HepG2 (cell line): ENCODE measurements at regions not wholly inside any gene's neighbourhood (a gene's known extent, or its start where the extent isn't known, plus 50 kb on each side); places are given as distances from the start of the nearest gene placed in this dataset.

ENCODE experiments used
- ATAC-seq: fragments of 200-7000 bp; cut with Tn5 transposase; 3 replicates; pipeline ENCODE4 v1.9.1; 2020; ENCODE audit warnings: mild to moderate bottlenecking, moderate library complexity
- BruUV-seq: library from RNA; stranded (reverse); fragments of 400-500 nt; replicated peaks from 2 replicates; lab custom pipeline; 2021; lab: Mats Ljungman, UMichigan
- CTCF ChIA-PET: fragments of 300-600 bp; formaldehyde crosslinking; extraction: SDS; loops from one replicate; lab custom pipeline; 2021; ENCODE audit warnings: low total read pairs, inconsistent platforms, low intra/inter-chr PET ratio; lab: Yijun Ruan, JAX
- POLR2A ChIA-PET: fragments of 350-600 bp; sonication (Branson Sonifier 250); formaldehyde crosslinking; loops from one replicate; lab custom pipeline; 2020; ENCODE audit warnings: antibody characterized with exemption, inconsistent platforms; lab: Yijun Ruan, JAX
- DNase-seq: peaks from one replicate; pipeline ENCODE4 v3.0.0-alpha.2; 2015; ENCODE audit warnings: low spot score
- FAIRE-seq: peaks from 3 replicates; lab custom pipeline; 2011; peaks lifted over from hg19 to GRCh38; lab: Jason Lieb, UNC
- H2AFZ ChIP-seq: one replicate; pipeline ENCODE4 v1.6.1; 2011; ENCODE audit warnings: low read length, inconsistent platforms
- H3K27ac ChIP-seq: fragments of 300-600 bp; 3 replicates; pipeline ENCODE4 v1.8.0; 2011; ENCODE audit warnings: mixed run types, mild to moderate bottlenecking, mixed read lengths, low read length, inconsistent platforms; ENCODE audit not compliant: insufficient read depth; ENCODE audit errors: extremely low read length
- H3K27me3 ChIP-seq, 2 experiments: fragments of 200-600 bp in 1 of 2; 2 replicates in 1 of 2; 3 replicates in 1 of 2; pipeline versions ENCODE4 v1.6.0 to v1.8.0; 2011; ENCODE audit warnings: low read length in 2 of 2, mild to moderate bottlenecking in 2 of 2, moderate library complexity in 2 of 2, inconsistent platforms in 1 of 2; ENCODE audit not compliant: insufficient read depth in 2 of 2, control insufficient read depth in 1 of 2
- H3K36me3 ChIP-seq, 2 experiments: fragments of 200-600 bp in 1 of 2; replicated peaks in 1 of 2; 2 replicates in 1 of 2; 3 replicates in 1 of 2; pipeline versions ENCODE4 v1.5.1 to v1.8.0; 2011; ENCODE audit warnings: low read length in 2 of 2, inconsistent platforms in 1 of 2; ENCODE audit not compliant: insufficient read depth in 2 of 2, control insufficient read depth in 1 of 2
- H3K4me1 ChIP-seq: 2 replicates; pipeline ENCODE4 v1.5.1; 2012; ENCODE audit warnings: low read length, inconsistent platforms; ENCODE audit not compliant: insufficient read depth
- H3K4me2 ChIP-seq: 2 replicates; pipeline ENCODE4 v1.6.0; 2011; ENCODE audit warnings: low read depth, low read length, inconsistent platforms
- H3K4me3 ChIP-seq, 3 experiments: fragments of 200-600 bp in 1 of 3; sonication (generic), shearing (Covaris generic) in 1 of 3; replicated peaks in 1 of 3; 2 replicates each; pipeline ENCODE4 v1.5.1; 2011 to 2016; ENCODE audit warnings: low read length in 3 of 3, inconsistent platforms in 2 of 3, low read depth in 2 of 3, mild to moderate bottlenecking in 2 of 3, control low read depth in 1 of 3, mixed read lengths in 1 of 3; ENCODE audit not compliant: insufficient read depth in 1 of 3
- H3K79me2 ChIP-seq: one replicate; pipeline ENCODE4 v1.6.1; 2011; ENCODE audit warnings: low read length, inconsistent platforms; ENCODE audit not compliant: insufficient read depth
- H3K9ac ChIP-seq: 2 replicates; pipeline ENCODE4 v1.6.0; 2011; ENCODE audit warnings: mild to moderate bottlenecking, low read depth, low read length, inconsistent platforms; ENCODE audit not compliant: insufficient read depth
- H3K9me3 ChIP-seq: 2 replicates; pipeline ENCODE4 v1.5.1; 2012; ENCODE audit warnings: mild to moderate bottlenecking, low read length
- H4K20me1 ChIP-seq: 2 replicates; pipeline ENCODE4 v1.6.0; 2011; ENCODE audit warnings: inconsistent platforms, mild to moderate bottlenecking, low read length, moderate library complexity; ENCODE audit not compliant: insufficient read depth
- RARG ChIP-seq: sonication (generic); formaldehyde crosslinking; IDR thresholded peaks from 2 replicates; pipeline ENCODE4 v1.4.0; 2020; ENCODE audit warnings: low read depth, mild to moderate bottlenecking, missing genetic modification reagents
- RFX5 ChIP-seq: IDR thresholded peaks from 2 replicates; pipeline ENCODE4 v1.6.1; 2011; ENCODE audit warnings: low read depth, low read length, improper control_type of control experiment
- TGIF2 ChIP-seq: IDR thresholded peaks from 2 replicates; pipeline ENCODE4 v1.6.1; 2016; ENCODE audit warnings: control low read depth, missing compliant biosample characterization
- WIZ ChIP-seq: sonication (generic); formaldehyde crosslinking; IDR thresholded peaks from 2 replicates; pipeline ENCODE4 v1.5.1; 2020; ENCODE audit warnings: mild to moderate bottlenecking, missing genetic modification reagents
- ZBTB46 ChIP-seq: sonication (generic); formaldehyde crosslinking; IDR thresholded peaks from 2 replicates; pipeline ENCODE4 v1.4.0; 2020; ENCODE audit warnings: mild to moderate bottlenecking, missing genetic modification reagents, borderline replicate concordance
- ZBTB7A ChIP-seq: sonication (generic); formaldehyde crosslinking; IDR thresholded peaks from 2 replicates; pipeline ENCODE4 v1.8.0; 2022; ENCODE audit warnings: mild to moderate bottlenecking, missing genetic modification reagents
- ZNF124 ChIP-seq: sonication (generic); formaldehyde crosslinking; IDR thresholded peaks from 2 replicates; pipeline ENCODE4 v1.4.0; 2020; ENCODE audit warnings: missing genetic modification reagents
- ZNF256 ChIP-seq: sonication (generic); formaldehyde crosslinking; conservative IDR thresholded peaks from 2 replicates; pipeline ENCODE4 v1.4.0; 2020; ENCODE audit warnings: missing genetic modification reagents
- ZNF280B ChIP-seq: sonication (generic); formaldehyde crosslinking; IDR thresholded peaks from 2 replicates; pipeline ENCODE4 v1.5.0; 2020; ENCODE audit warnings: missing genetic modification reagents, mild to moderate bottlenecking, borderline replicate concordance
- ZNF350 ChIP-seq: sonication (generic); formaldehyde crosslinking; IDR thresholded peaks from 2 replicates; pipeline ENCODE4 v1.4.0; 2020; ENCODE audit warnings: mild to moderate bottlenecking, low read depth, missing genetic modification reagents, borderline replicate concordance
- ZNF446 ChIP-seq: sonication (generic); formaldehyde crosslinking; IDR thresholded peaks from 2 replicates; pipeline ENCODE4 v1.5.0; 2020; ENCODE audit warnings: mild to moderate bottlenecking, missing genetic modification reagents
- ZNF782 ChIP-seq: sonication (generic); formaldehyde crosslinking; IDR thresholded peaks from 2 replicates; pipeline ENCODE4 v1.4.0; 2020; ENCODE audit warnings: missing genetic modification reagents, mild to moderate bottlenecking, borderline replicate concordance
- WGBS: methylation state at CpG from one replicate; pipeline ENCODE4 v1.1.6; 2017; ENCODE audit warnings: low lambda C conversion rate; 5-methylcytosine and 5-hydroxymethylcytosine counted together
- in situ Hi-C: cut with HindIII; loops from 2 replicates; pipeline ENCODE4 v1.10.0; 2017; ENCODE audit warnings: low pct_unique_long_range_greater_than_20kb; ENCODE audit not compliant: extremely low pct_ligation_motif_present
- intact Hi-C: fragments of 100-400 bp; cut with micrococcal nuclease; formaldehyde crosslinking; loops from one replicate; pipeline ENCODE4 v1.10.0; 2022; ENCODE audit not compliant: unreplicated experiment

- H2AFZ ChIP-seq = no peak overlapping the region
- CTCF ChIA-PET = no interaction called here
- no peak overlapping the region for H3K27ac ChIP-seq
- FAIRE-seq (no peak), ATAC-seq (no peak)
- no peaks in the 10 kb centered on the region for H3K9me3 ChIP-seq
- WGBS = 53% methylated on average over 4 of the region's 5 CpGs
- H3K4me2 ChIP-seq = no peak overlapping the region
- no peak overlapping the region for H3K9ac ChIP-seq
- intact Hi-C loops = no loop called here
- H4K20me1 ChIP-seq = no peaks in the 10 kb centered on the region
- H3K4me1 ChIP-seq = no peaks in the 10 kb centered on the region
- no peak for TF ChIP-seq ZNF350 (CRISPR knock-in tag)
- TF ChIP-seq, all 625 proteins: peak for 0
- POLR2A ChIA-PET = no interaction called here
- no peak overlapping the region for H3K4me3 ChIP-seq
- H3K27me3 ChIP-seq = no peaks in the 10 kb centered on the region
- H3K36me3 ChIP-seq = no peaks in the 10 kb centered on the region
- H3K79me2 ChIP-seq = no peaks in the 10 kb centered on the region
- no TSS peak for BruUV-seq
- in situ Hi-C loops = no loop called here
- no peak for DNase-seq
Observed at GRCh38 chr1:213443415-213443814, 392.4 kb downstream of the RPS6KC1 start.

- 29% methylated on average over 6 of the region's 6 CpGs for WGBS
- Histone ChIP-seq H3K4me1 (no peaks in the 10 kb centered on the region), H3K9ac (no peak overlapping the region), H3K27me3 (no peaks in the 10 kb centered on the region; a peak in 1 of 5 replicates), H4K20me1 (no peaks in the 10 kb centered on the region), H3K27ac (no peak overlapping the region), H3K79me2 (no peaks in the 10 kb centered on the region), H3K36me3 (no peaks in the 10 kb centered on the region), H3K4me2 (no peak overlapping the region), H2AFZ (no peak overlapping the region), H3K9me3 (no peaks in the 10 kb centered on the region)
- no peak for FAIRE-seq
- intact Hi-C loops = no loop called here
- no TSS peak for BruUV-seq
- DNase-seq = no peak
- in situ Hi-C loops = no loop called here
- ChIA-PET POLR2A (no interaction called here), CTCF (no interaction called here)
- no peak for TF ChIP-seq ZNF124 (CRISPR knock-in tag)
- TF ChIP-seq ZNF280B (CRISPR knock-in tag) = no peak
- TF ChIP-seq ZBTB7A = no peak
- TF ChIP-seq TGIF2 = no peak
- no peak for TF ChIP-seq ZBTB46
- TF ChIP-seq ZNF782 (CRISPR knock-in tag) = no peak
- no peak for TF ChIP-seq RARG (CRISPR knock-in tag)
- TF ChIP-seq ZNF446 (CRISPR knock-in tag) = no peak
- no peak for TF ChIP-seq ZNF256 (CRISPR knock-in tag)
- TF ChIP-seq WIZ (CRISPR knock-in tag) = no peak
- TF ChIP-seq RFX5 = no peak
- TF ChIP-seq, all 625 proteins: peak for 0
- no peak for ATAC-seq
- no peak overlapping the region for H3K4me3 ChIP-seq
Observed at GRCh38 chr1:213444224-213444623, 393.2 kb downstream of the RPS6KC1 start.
